GM20431 (cell line): ENCODE measurements at regions not wholly inside any gene's neighbourhood (a gene's known extent, or its start where the extent isn't known, plus 50 kb on each side); places are given as distances from the start of the nearest gene placed in this dataset.
"Not testable (repeated sequence)": the region's sequence is repeated elsewhere in the genome, so short reads cannot be mapped to it uniquely, and the experiment has no call there.

ENCODE experiments used
- in situ Hi-C: fragments of 300-500 bp; cut with MseI, MboI; formaldehyde crosslinking; loops from one replicate; pipeline ENCODE4 v1.15.0; 2020; ENCODE audit warnings: low sequenced_read_pairs; ENCODE audit not compliant: unreplicated experiment

DNA sequence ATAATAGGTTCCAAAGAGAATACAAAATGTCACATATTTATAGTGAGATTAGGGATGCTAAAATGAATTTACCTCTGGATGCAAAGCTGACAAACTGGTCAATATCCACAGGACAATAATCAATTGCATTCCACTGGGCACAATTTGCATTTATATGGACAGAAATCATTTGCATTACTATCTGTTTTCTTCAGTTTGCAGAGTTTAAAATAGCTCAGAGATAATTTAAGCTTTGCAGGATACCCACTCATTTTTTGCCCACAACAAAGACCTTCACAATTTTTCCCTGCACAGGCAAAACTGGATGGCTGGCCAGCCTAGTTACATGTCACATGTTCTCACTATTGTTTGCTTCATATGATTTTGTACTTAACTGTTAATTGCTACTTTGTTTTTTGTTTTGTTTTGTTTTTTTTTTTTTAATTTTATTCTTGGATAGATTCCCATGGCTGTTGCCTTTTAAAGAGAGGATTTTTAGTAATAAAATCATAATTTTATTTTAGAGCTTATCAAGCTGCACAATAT lies 483.5 kb downstream of the UTRN start:
- in situ Hi-C loops: no loop called here

GRCh38 chr6:144769142-144769541 lies 484.0 kb downstream of the UTRN start:
- in situ Hi-C loops: no loop called here

- in situ Hi-C loops: no loop called here
These were observed 491.1 kb downstream of the UTRN start for GRCh38 chr6:144776031-144776819.

GRCh38 chr6:144777249-144777648 lies 492.1 kb downstream of the UTRN start:
- in situ Hi-C loops: no loop called here

GRCh38 chr6:144778056-144778455 lies 492.9 kb downstream of the UTRN start:
- in situ Hi-C loops: no loop called here

- in situ Hi-C loops: no loop called here
These were observed 493.8 kb downstream of the UTRN start for GRCh38 chr6:144778773-144779492.

GRCh38 chr6:144781836-144782235 lies 496.7 kb downstream of the UTRN start:
- in situ Hi-C loops: no loop called here

- in situ Hi-C loops: no loop called here
These were observed 497.5 kb downstream of the UTRN start for GRCh38 chr6:144782634-144783033.

- in situ Hi-C loops: no loop called here
These were observed 499.9 kb downstream of the UTRN start for GRCh38 chr6:144785056-144785455.

- in situ Hi-C loops: no loop called here
These were observed 501.7 kb downstream of the UTRN start for GRCh38 chr6:144786825-144787224.

DNA sequence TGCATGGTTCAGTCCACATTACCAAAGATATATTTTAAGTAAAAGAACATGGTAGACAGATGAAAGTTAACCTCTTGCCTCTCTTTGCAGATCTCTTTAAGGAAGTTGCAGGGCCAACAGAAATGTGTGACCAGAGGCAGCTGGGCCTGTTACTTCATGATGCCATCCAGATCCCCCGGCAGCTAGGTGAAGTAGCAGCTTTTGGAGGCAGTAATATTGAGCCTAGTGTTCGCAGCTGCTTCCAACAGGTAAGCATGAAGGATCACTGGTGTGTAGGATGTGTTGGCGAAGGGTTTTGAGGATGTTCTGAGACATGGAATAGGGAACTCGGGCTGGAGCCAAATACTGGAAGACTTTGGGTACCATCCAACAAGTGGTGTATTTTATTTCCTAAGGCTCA lies 508.6 kb downstream of the UTRN start:
- in situ Hi-C loops: no loop called here

- in situ Hi-C loops: not testable (repeated sequence)
These were observed 509.9 kb downstream of the UTRN start for GRCh38 chr6:144795022-144795421.

GRCh38 chr6:144796070-144796469 lies 510.9 kb downstream of the UTRN start:
- in situ Hi-C loops: no loop called here

GRCh38 chr6:144797881-144798589 lies 512.9 kb downstream of the UTRN start:
- in situ Hi-C loops: no loop called here

DNA sequence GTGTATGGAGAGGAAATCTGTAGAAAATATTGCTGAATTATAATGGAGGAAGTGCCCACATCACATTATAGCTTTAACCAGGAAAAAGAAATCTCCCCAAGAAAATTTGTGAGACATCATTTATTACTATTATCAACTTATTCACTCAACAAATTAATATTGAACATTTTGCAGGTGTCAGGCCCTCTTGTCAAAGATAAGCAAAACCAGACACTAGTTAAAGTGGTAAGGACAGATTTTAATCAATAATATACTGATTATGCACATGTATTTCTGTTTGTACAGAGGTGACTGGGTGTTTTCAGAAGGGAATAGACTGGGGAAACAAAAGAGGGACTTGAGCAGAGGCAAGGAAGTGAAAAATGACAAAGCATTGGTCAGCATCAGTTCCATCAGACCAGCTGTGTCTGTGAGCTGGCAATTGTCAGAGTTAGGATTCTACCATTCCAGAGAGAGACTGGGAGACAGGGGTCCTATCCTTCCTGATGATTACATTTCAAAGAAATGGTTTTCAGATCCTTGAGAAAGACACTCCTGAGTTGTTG lies 519.2 kb downstream of the UTRN start:
- in situ Hi-C loops: no loop called here

- in situ Hi-C loops: no loop called here
These were observed 519.9 kb downstream of the UTRN start for GRCh38 chr6:144805049-144805448.

- in situ Hi-C loops: no loop called here
These were observed 521.1 kb downstream of the UTRN start for GRCh38 chr6:144806222-144806621.

GRCh38 chr6:144809120-144809519 lies 524.0 kb downstream of the UTRN start:
- in situ Hi-C loops: no loop called here

- in situ Hi-C loops: no loop called here
These were observed 524.8 kb downstream of the UTRN start for GRCh38 chr6:144809969-144810368.

- in situ Hi-C loops: no loop called here
These were observed 526.0 kb downstream of the UTRN start for GRCh38 chr6:144811140-144811539.
